Pancreas (tissue), 10 donors: ENCODE measurements at regions not wholly inside any gene's neighbourhood (a gene's known extent, or its start where the extent isn't known, plus 50 kb on each side); places are given as distances from the start of the nearest gene placed in this dataset.
"Not testable (repeated sequence)": the region's sequence is repeated elsewhere in the genome, so short reads cannot be mapped to it uniquely, and the experiment has no call there.

Experiments
- ATAC-seq, 4 donors: fragments of 200-7000 bp; cut with Tn5 transposase; one replicate each; pipeline versions ENCODE4 v1.8.0 to v1.9.1; 2020; ENCODE audit warnings: mild to moderate bottlenecking in 4 of 4, moderate library complexity in 4 of 4
- DNase-seq, 6 donors: peaks; one replicate each; pipeline ENCODE4 v3.0.0-alpha.2; 2020
- FAIRE-seq: peaks from 2 replicates; lab custom pipeline; 2012; peaks lifted over from hg19 to GRCh38; lab: Jason Lieb, UNC
- H3K27ac ChIP-seq, 4 donors: fragments of 200-600 bp; sonication (generic); 1 replicate in 3 of 4; 2 replicates in 1 of 4; pipeline versions ENCODE4 v1.5.0 to v1.8.0; 2020
- H3K27me3 ChIP-seq, 4 donors: fragments of 200-600 bp; one replicate each; pipeline ENCODE4 v1.8.0; 2021
- H3K36me3 ChIP-seq, 3 donors: fragments of 200-600 bp; sonication (generic) in 1 of 3; one replicate each; pipeline versions ENCODE4 v1.5.0 to v1.8.0; 2020 to 2021
- H3K4me1 ChIP-seq, 3 donors: fragments of 200-600 bp; one replicate each; pipeline ENCODE4 v1.8.0; 2021
- H3K4me3 ChIP-seq, 4 donors: fragments of 200-600 bp; sonication (generic) in 2 of 4; one replicate each; pipeline versions ENCODE4 v1.5.0 to v1.8.0; 2020 to 2021
- H3K9me3 ChIP-seq, 4 donors: fragments of 200-600 bp; one replicate each; pipeline ENCODE4 v1.8.0; 2021
- CTCF ChIP-seq, 4 donors: fragments of 200-600 bp; sonication (generic) in 3 of 4; IDR thresholded peaks; one replicate each; pipeline versions ENCODE4 v1.5.0 to v1.8.0; 2021; ENCODE audit warnings: antibody characterized with exemption in 4 of 4
- WGBS, 2 donors: extraction: QIAGEN DNeasy Blood & Tissue Kit; methylation state at CpG; one replicate each; pipeline ENCODE4 v1.1.7; 2013; 5-methylcytosine and 5-hydroxymethylcytosine counted together
- intact Hi-C, 3 donors: fragments of 100-400 bp; cut with DNase I; formaldehyde crosslinking; loops; one replicate each; pipeline versions ENCODE4 v1.11.1 to v1.14.2; 2022
- donor health status: healthy with polysubstance abuse.
- donor health status: DM: no; HTN: no; CAD: no; lungs with moderate emphysema.
- donor health status: DM: no; HTN: no; CAD: no.
- donor health status: control.
- donor health status: control.
- donor health status: Bipolar disorder and iron deficiency.
- donor health status: DM: yes; HTN: yes; CAD: no.
- donor health status: DM: no; HTN: no; CAD: no.
- donor health status: DM: no; HTN: no; CAD: no.
- donor health status: DM: yes; HTN: yes; CAD: no.

- peak in 2 of 6 donors; percentile 15 to 55 for DNase-seq
- no peak overlapping the region for H3K27ac ChIP-seq
- FAIRE-seq = no peak
- no peak for ATAC-seq
- no peaks in the 10 kb centered on the region for H3K36me3 ChIP-seq
- H3K4me3 ChIP-seq = peak overlapping the region in 1 of 4 donors; percentile 39
- no peaks in the 10 kb centered on the region for H3K4me1 ChIP-seq
- no peaks in the 10 kb centered on the region for H3K9me3 ChIP-seq
- intact Hi-C loops = no loop called here
- WGBS, 2 donors = 87 to 90% methylated on average over 17 of the region's 17 CpGs
- H3K27me3 ChIP-seq = no peaks in the 10 kb centered on the region
- TF ChIP-seq CTCF (IDR thresholded peaks at IDR 0.05) = no peak
These were observed 795.5 kb downstream of the AACS start for GRCh38 chr12:125860672-125861288.

GRCh38 chr12:125861299-125862281 is 796.4 kb downstream of the AACS start:
- Histone ChIP-seq H3K9me3 (no peaks in the 10 kb centered on the region), H3K27ac (no peak overlapping the region), H3K36me3 (no peaks in the 10 kb centered on the region), H3K4me3 (peak overlapping the region; percentile 4 to 44 (median 36)), H3K4me1 (no peaks in the 10 kb centered on the region), H3K27me3 (no peaks in the 10 kb centered on the region)
- FAIRE-seq (no peak), ATAC-seq (peak; percentile 99 to 100 (median 100)), DNase-seq (peak; percentile 91 to 98 (median 95))
- WGBS, 2 donors = 22 to 24% methylated on average over 67 to 68 of the region's 68 CpGs
- no peak for TF ChIP-seq CTCF (IDR thresholded peaks at IDR 0.05)
- intact Hi-C loops = no loop called here

- DNase-seq, H3K4me1 ChIP-seq, H3K4me3 ChIP-seq, H3K27me3 ChIP-seq, H3K9me3 ChIP-seq, H3K36me3 ChIP-seq, ATAC-seq, FAIRE-seq, intact Hi-C loops, H3K27ac ChIP-seq: not testable (repeated sequence)
- WGBS, 2 donors = 73 to 88% methylated on average over 6 of the region's 6 CpGs
These were observed 800.0 kb downstream of the AACS start for GRCh38 chr12:125865236-125865635.

- Histone ChIP-seq H3K9me3 (no peaks in the 10 kb centered on the region), H3K36me3 (no peaks in the 10 kb centered on the region), H3K27me3 (no peaks in the 10 kb centered on the region), H3K27ac (no peak overlapping the region), H3K4me3 (no peak overlapping the region), H3K4me1 (no peaks in the 10 kb centered on the region)
- intact Hi-C loops = no loop called here
- DNase-seq (no peak), ATAC-seq (peak in 1 of 4 donors; percentile 23), FAIRE-seq (no peak)
- TF ChIP-seq CTCF (IDR thresholded peaks at IDR 0.05) = no peak
- WGBS, 2 donors = 90 to 91% methylated on average over 9 of the region's 9 CpGs
These were observed 806.8 kb downstream of the AACS start for GRCh38 chr12:125871811-125872594.

GRCh38 chr12:125873016-125873415 is 807.8 kb downstream of the AACS start:
- H3K9me3 ChIP-seq = no peaks in the 10 kb centered on the region
- no peaks in the 10 kb centered on the region for H3K36me3 ChIP-seq
- H3K4me1 ChIP-seq = no peaks in the 10 kb centered on the region
- ATAC-seq (peak in 2 of 4 donors; percentile 47 to 53), FAIRE-seq (no peak), DNase-seq (no peak)
- intact Hi-C loops = no loop called here
- no peaks in the 10 kb centered on the region for H3K27me3 ChIP-seq
- H3K27ac ChIP-seq = no peak overlapping the region
- no peak overlapping the region for H3K4me3 ChIP-seq
- 53 to 56% methylated on average over 5 of the region's 5 CpGs for WGBS, 2 donors
- no peak for TF ChIP-seq CTCF (IDR thresholded peaks at IDR 0.05)
